HUES48 (cell line): ENCODE measurements at regions not wholly inside any gene's neighbourhood (a gene's known extent, or its start where the extent isn't known, plus 50 kb on each side); places are given as distances from the start of the nearest gene placed in this dataset.
A peak's percentile ranks its signal among the peaks of the same experiment; 100 is the strongest.
"Not testable (repeated sequence)": the region's sequence is repeated elsewhere in the genome, so short reads cannot be mapped to it uniquely, and the experiment has no call there.

Experiments used
- H3K27ac ChIP-seq: one replicate; pipeline ENCODE4 v1.7.0; 2013; ENCODE audit warnings: low read depth, low read length, inconsistent platforms
- H3K27me3 ChIP-seq: 2 replicates; pipeline ENCODE4 v1.6.1; 2013; ENCODE audit warnings: mild to moderate bottlenecking, low read length; ENCODE audit not compliant: control insufficient read depth, insufficient read depth
- H3K36me3 ChIP-seq: 2 replicates; pipeline ENCODE4 v1.6.1; 2013; ENCODE audit warnings: low read length; ENCODE audit not compliant: control insufficient read depth, insufficient read depth
- H3K4me1 ChIP-seq: 2 replicates; pipeline ENCODE4 v1.6.1; 2013; ENCODE audit warnings: mild to moderate bottlenecking, low read length; ENCODE audit not compliant: control insufficient read depth, insufficient read depth
- H3K4me3 ChIP-seq: 2 replicates; pipeline ENCODE4 v1.5.1; 2013; ENCODE audit warnings: mild to moderate bottlenecking, low read depth, low read length
- H3K9ac ChIP-seq: 2 replicates; pipeline ENCODE4 v1.6.1; 2013; ENCODE audit warnings: mild to moderate bottlenecking, low read depth, low read length, moderate library complexity
- H3K9me3 ChIP-seq: 2 replicates; pipeline ENCODE4 v1.6.1; 2013; ENCODE audit warnings: low read length; ENCODE audit not compliant: control insufficient read depth, insufficient read depth

GRCh38 chr22:22296047-22296446 lies 51.5 kb downstream of the VPREB1 start:
- not testable (repeated sequence) for H3K27ac ChIP-seq, H3K27me3 ChIP-seq, H3K36me3 ChIP-seq, H3K9ac ChIP-seq, H3K4me3 ChIP-seq, H3K4me1 ChIP-seq, H3K9me3 ChIP-seq

- peak overlapping the region; percentile 79 for H3K4me3 ChIP-seq
- not testable (repeated sequence) for H3K9ac ChIP-seq, H3K27me3 ChIP-seq, H3K4me1 ChIP-seq, H3K36me3 ChIP-seq, H3K9me3 ChIP-seq
- peak overlapping the region; percentile 20 for H3K27ac ChIP-seq
Measured at GRCh38 chr22:22297159-22297793, 52.7 kb downstream of the VPREB1 start.

- H3K9me3 ChIP-seq, H3K36me3 ChIP-seq, H3K27me3 ChIP-seq, H3K4me1 ChIP-seq: not testable (repeated sequence)
- Histone ChIP-seq H3K9ac (peak overlapping the region; percentile 40; the same call in 1 of the 2 replicates), H3K4me3 (peak overlapping the region; percentile 79), H3K27ac (peak overlapping the region; percentile 55)
Measured at GRCh38 chr22:22297794-22298653, 53.4 kb downstream of the VPREB1 start.

- H3K36me3 ChIP-seq, H3K27ac ChIP-seq, H3K27me3 ChIP-seq, H3K4me1 ChIP-seq, H3K9me3 ChIP-seq, H3K9ac ChIP-seq: not testable (repeated sequence)
- H3K4me3 ChIP-seq, result peak overlapping the region; percentile 79
Measured at GRCh38 chr22:22298654-22299009, 54.0 kb downstream of the VPREB1 start.

GRCh38 chr22:22300511-22300910 lies 55.9 kb downstream of the VPREB1 start:
- not testable (repeated sequence) for H3K27me3 ChIP-seq

GRCh38 chr22:22300946-22301345 lies 56.4 kb downstream of the VPREB1 start:
- not testable (repeated sequence) for H3K27me3 ChIP-seq, H3K9me3 ChIP-seq, H3K4me3 ChIP-seq, H3K36me3 ChIP-seq, H3K9ac ChIP-seq, H3K27ac ChIP-seq, H3K4me1 ChIP-seq

More at GRCh38 chr22:22300511-22300910, 55.9 kb downstream of the VPREB1 start:
- H3K9ac ChIP-seq, H3K4me1 ChIP-seq, H3K4me3 ChIP-seq, H3K27ac ChIP-seq, H3K9me3 ChIP-seq, H3K36me3 ChIP-seq: not testable (repeated sequence)

GRCh38 chr22:22316589-22316988 lies 72.0 kb downstream of the VPREB1 start:
- H3K9ac ChIP-seq, result no peak overlapping the region
- peak overlapping the region; percentile 83 for H3K27ac ChIP-seq
- H3K9me3 ChIP-seq, result no peaks in the 10 kb centered on the region
- peaks cover 16% of the 10 kb centered on the region for H3K4me1 ChIP-seq
- peaks cover 36% of the 10 kb centered on the region for H3K27me3 ChIP-seq
- peaks cover 25% of the 10 kb centered on the region for H3K36me3 ChIP-seq
- H3K4me3 ChIP-seq, result peak overlapping the region; percentile 26; the same call in 1 of the 2 replicates

GRCh38 chr22:22318723-22319465 lies 74.3 kb downstream of the VPREB1 start:
- Histone ChIP-seq H3K4me1 (peaks cover 16% of the 10 kb centered on the region), H3K9ac (no peak overlapping the region), H3K4me3 (no peak overlapping the region), H3K9me3 (no peaks in the 10 kb centered on the region), H3K36me3 (peaks cover 25% of the 10 kb centered on the region), H3K27me3 (peaks cover 51% of the 10 kb centered on the region), H3K27ac (no peak overlapping the region)

- not testable (repeated sequence) for H3K9me3 ChIP-seq, H3K4me3 ChIP-seq, H3K4me1 ChIP-seq, H3K9ac ChIP-seq, H3K27ac ChIP-seq
- H3K27me3 ChIP-seq, result peaks cover 71% of the 10 kb centered on the region
- peaks cover 25% of the 10 kb centered on the region for H3K36me3 ChIP-seq
Measured at GRCh38 chr22:22321743-22322611, 77.4 kb downstream of the VPREB1 start.

- Histone ChIP-seq H3K9me3 (no peaks in the 10 kb centered on the region), H3K27ac (no peak overlapping the region), H3K27me3 (peaks cover 71% of the 10 kb centered on the region), H3K4me1 (no peaks in the 10 kb centered on the region), H3K9ac (no peak overlapping the region), H3K36me3 (peaks cover 17% of the 10 kb centered on the region), H3K4me3 (no peak overlapping the region)
Measured at GRCh38 chr22:22322792-22323191, 78.2 kb downstream of the VPREB1 start.
